Muscle of leg (tissue), 3 donors: ENCODE measurements at regions not wholly inside any gene's neighbourhood (a gene's known extent, or its start where the extent isn't known, plus 50 kb on each side); places are given as distances from the start of the nearest gene placed in this dataset.

Source experiments
- DNase-seq: peaks from one replicate; pipeline ENCODE4 v3.0.0; 2013
- H3K27ac ChIP-seq: one replicate; pipeline ENCODE4 v1.5.1; 2013; ENCODE audit warnings: mild to moderate bottlenecking, low read length, control low read depth
- H3K27me3 ChIP-seq: one replicate; pipeline ENCODE4 v1.6.1; 2013; ENCODE audit warnings: low read length; ENCODE audit not compliant: control insufficient read depth, insufficient read depth
- H3K36me3 ChIP-seq: one replicate; pipeline ENCODE4 v1.6.1; 2013; ENCODE audit warnings: low read length; ENCODE audit not compliant: control insufficient read depth, insufficient read depth
- H3K4me1 ChIP-seq: one replicate; pipeline ENCODE4 v1.6.1; 2013; ENCODE audit warnings: low read length; ENCODE audit not compliant: control insufficient read depth, insufficient read depth
- H3K4me3 ChIP-seq: one replicate; pipeline ENCODE4 v1.5.1; 2013; ENCODE audit warnings: low read length, control low read depth
- H3K9me3 ChIP-seq: replicated peaks from 2 replicates; pipeline ENCODE4 v1.6.1; 2013; ENCODE audit warnings: low read depth, low read length; ENCODE audit not compliant: control insufficient read depth
- WGBS: methylation state at CpG from one replicate; pipeline ENCODE4 v1.1.5; 2013; ENCODE audit warnings: missing lambda C conversion rate; ENCODE audit not compliant: insufficient coverage; 5-methylcytosine and 5-hydroxymethylcytosine counted together

GRCh38 chr4:29052266-29052665 is 1667.9 kb upstream of the PCDH7 start:
- Histone ChIP-seq H3K27ac (no peak overlapping the region), H3K4me1 (no peaks in the 10 kb centered on the region), H3K36me3 (no peaks in the 10 kb centered on the region), H3K9me3 (no peaks in the 10 kb centered on the region), H3K4me3 (no peak overlapping the region), H3K27me3 (no peaks in the 10 kb centered on the region)
- WGBS = no CpG with 5 or more reads among the region's 4 CpGs
- no peak for DNase-seq

- Histone ChIP-seq H3K36me3 (no peaks in the 10 kb centered on the region), H3K9me3 (no peaks in the 10 kb centered on the region), H3K27me3 (no peaks in the 10 kb centered on the region), H3K4me1 (no peaks in the 10 kb centered on the region), H3K27ac (no peak overlapping the region), H3K4me3 (no peak overlapping the region)
- no CpG with 5 or more reads among the region's 2 CpGs for WGBS
- no peak for DNase-seq
These were observed 1661.6 kb upstream of the PCDH7 start for GRCh38 chr4:29058531-29058930.

GRCh38 chr4:29066861-29067260 is 1653.3 kb upstream of the PCDH7 start:
- Histone ChIP-seq H3K27me3 (no peaks in the 10 kb centered on the region), H3K4me1 (no peaks in the 10 kb centered on the region), H3K9me3 (no peaks in the 10 kb centered on the region), H3K27ac (no peak overlapping the region), H3K36me3 (no peaks in the 10 kb centered on the region), H3K4me3 (no peak overlapping the region)
- DNase-seq = peak; percentile 14
- no CpG with 5 or more reads among the region's 2 CpGs for WGBS

- no peaks in the 10 kb centered on the region for H3K36me3 ChIP-seq
- no CpG with 5 or more reads among the region's 1 CpG for WGBS
- no peak overlapping the region for H3K4me3 ChIP-seq
- no peaks in the 10 kb centered on the region for H3K4me1 ChIP-seq
- H3K9me3 ChIP-seq = peaks cover 8% of the 10 kb centered on the region
- no peaks in the 10 kb centered on the region for H3K27me3 ChIP-seq
- DNase-seq = no peak
- no peak overlapping the region for H3K27ac ChIP-seq
These were observed 1646.6 kb upstream of the PCDH7 start for GRCh38 chr4:29073571-29073970.

GRCh38 chr4:29075366-29075765 is 1644.8 kb upstream of the PCDH7 start:
- Histone ChIP-seq H3K36me3 (no peaks in the 10 kb centered on the region), H3K27me3 (no peaks in the 10 kb centered on the region), H3K4me3 (no peak overlapping the region), H3K4me1 (no peaks in the 10 kb centered on the region), H3K27ac (no peak overlapping the region), H3K9me3 (peaks cover 8% of the 10 kb centered on the region)
- WGBS = 95% methylated on average over 4 of the region's 6 CpGs
- DNase-seq = no peak

GRCh38 chr4:29079260-29079659 is 1640.9 kb upstream of the PCDH7 start:
- Histone ChIP-seq H3K9me3 (no peaks in the 10 kb centered on the region), H3K36me3 (no peaks in the 10 kb centered on the region), H3K4me1 (no peaks in the 10 kb centered on the region), H3K27ac (no peak overlapping the region), H3K27me3 (no peaks in the 10 kb centered on the region), H3K4me3 (no peak overlapping the region)
- DNase-seq = no peak
- WGBS = no CpG with 5 or more reads among the region's 2 CpGs

- Histone ChIP-seq H3K36me3 (no peaks in the 10 kb centered on the region), H3K9me3 (no peaks in the 10 kb centered on the region)
- peak; percentile 30 for DNase-seq
These were observed 1638.8 kb upstream of the PCDH7 start for GRCh38 chr4:29081234-29081955.

GRCh38 chr4:29082684-29083083 is 1637.5 kb upstream of the PCDH7 start:
- Histone ChIP-seq H3K27me3 (no peaks in the 10 kb centered on the region), H3K4me3 (no peak overlapping the region), H3K36me3 (no peaks in the 10 kb centered on the region), H3K9me3 (no peaks in the 10 kb centered on the region), H3K4me1 (no peaks in the 10 kb centered on the region), H3K27ac (no peak overlapping the region)
- no peak for DNase-seq
- WGBS = no CpG with 5 or more reads among the region's 5 CpGs

More at GRCh38 chr4:29081234-29081955, 1638.8 kb upstream of the PCDH7 start:
- H3K4me3 ChIP-seq = no peak overlapping the region
- no CpG with 5 or more reads among the region's 5 CpGs for WGBS
- no peaks in the 10 kb centered on the region for H3K4me1 ChIP-seq
- H3K27me3 ChIP-seq = no peaks in the 10 kb centered on the region
- no peak overlapping the region for H3K27ac ChIP-seq

- H3K27me3 ChIP-seq = no peaks in the 10 kb centered on the region
- no peaks in the 10 kb centered on the region for H3K9me3 ChIP-seq
- DNase-seq = no peak
- no CpG with 5 or more reads among the region's 4 CpGs for WGBS
- H3K4me1 ChIP-seq = no peaks in the 10 kb centered on the region
- H3K27ac ChIP-seq = no peak overlapping the region
- no peak overlapping the region for H3K4me3 ChIP-seq
- H3K36me3 ChIP-seq = no peaks in the 10 kb centered on the region
These were observed 1634.4 kb upstream of the PCDH7 start for GRCh38 chr4:29085748-29086147.

- no peaks in the 10 kb centered on the region for H3K4me1 ChIP-seq
- no peak overlapping the region for H3K27ac ChIP-seq
- no peak overlapping the region for H3K4me3 ChIP-seq
- H3K27me3 ChIP-seq = no peaks in the 10 kb centered on the region
- DNase-seq = no peak
- no CpG with 5 or more reads among the region's 3 CpGs for WGBS
- no peaks in the 10 kb centered on the region for H3K36me3 ChIP-seq
- no peaks in the 10 kb centered on the region for H3K9me3 ChIP-seq
These were observed 1615.5 kb upstream of the PCDH7 start for GRCh38 chr4:29104694-29105093.

- Histone ChIP-seq H3K27me3 (no peaks in the 10 kb centered on the region), H3K4me3 (no peak overlapping the region)
These were observed 1606.2 kb upstream of the PCDH7 start for GRCh38 chr4:29113960-29114359.

More at GRCh38 chr4:29113960-29114359, 1606.2 kb upstream of the PCDH7 start:
- Histone ChIP-seq H3K4me1 (no peaks in the 10 kb centered on the region), H3K36me3 (no peaks in the 10 kb centered on the region), H3K9me3 (no peaks in the 10 kb centered on the region), H3K27ac (no peak overlapping the region)
- DNase-seq = no peak
- 100% methylated on average over 1 of the region's 3 CpGs for WGBS
